ENCODE measurements at regions not wholly inside any gene's neighbourhood (a gene's known extent, or its start where the extent isn't known, plus 50 kb on each side); places are given as distances from the start of the nearest gene placed in this dataset.

- TF ChIP-seq POLR2A (IDR thresholded peaks at IDR 0.05) (no peak), CTCF (IDR thresholded peaks at IDR 0.05) (no peak), EP300 (IDR thresholded peaks at IDR 0.05) (no peak)
Measured at GRCh38 chr4:123485601-123486000, 89.0 kb downstream of the SPRY1 start.

Measured in upper lobe of left lung (tissue), 4 donors.